HG03575 (cell line): ENCODE measurements at regions not wholly inside any gene's neighbourhood (a gene's known extent, or its start where the extent isn't known, plus 50 kb on each side); places are given as distances from the start of the nearest gene placed in this dataset.
"Not testable (repeated sequence)": the region's sequence is repeated elsewhere in the genome, so short reads cannot be mapped to it uniquely, and the experiment has no call there.

ENCODE experiments used
- ATAC-seq: cut with Tn5 transposase; IDR thresholded peaks from one replicate; pipeline ENCODE4 v1.9.1; 2021; ENCODE audit not compliant: unreplicated experiment, insufficient number of reproducible peaks, low FRiP score; ENCODE audit errors: extremely low read depth

GRCh38 chr5:118522626-118523025 is 465.7 kb downstream of the DTWD2 start:
- ATAC-seq, result no peak

DNA sequence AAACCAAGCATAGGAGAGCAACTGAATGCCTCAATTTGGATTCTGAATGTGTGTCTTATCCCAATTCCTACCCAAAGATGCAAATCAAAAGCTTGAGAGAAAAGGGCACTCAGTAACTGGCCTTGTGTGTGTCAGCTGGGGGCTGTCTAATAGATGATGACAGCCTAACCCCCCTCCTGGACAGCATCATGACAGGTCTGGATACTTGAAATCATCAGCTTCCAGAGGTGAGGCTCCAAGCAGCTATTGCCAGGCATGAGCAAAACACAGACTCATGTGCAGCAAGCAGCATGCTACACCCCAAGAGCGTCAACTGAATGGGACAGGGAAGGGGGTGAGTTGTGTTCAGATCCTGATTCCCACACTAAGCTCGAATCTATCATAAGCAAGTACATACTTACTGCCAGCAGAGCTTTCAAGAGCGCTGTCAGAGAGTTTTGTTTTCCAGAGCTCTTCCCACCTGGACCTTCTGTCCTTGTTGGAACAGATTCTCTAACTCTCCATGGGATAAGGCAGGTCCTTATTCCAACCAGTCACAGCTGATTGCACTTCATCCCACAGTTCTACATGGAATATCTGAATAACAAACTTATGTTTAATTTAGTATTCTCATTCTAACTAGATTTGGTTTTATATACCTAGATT is 467.5 kb downstream of the DTWD2 start:
- no peak for ATAC-seq

- no peak for ATAC-seq
These were observed 468.9 kb downstream of the DTWD2 start for GRCh38 chr5:118519466-118519865.

GRCh38 chr5:118518720-118519119 is 469.6 kb downstream of the DTWD2 start:
- ATAC-seq, result no peak

- ATAC-seq, result no peak
These were observed 476.5 kb downstream of the DTWD2 start for GRCh38 chr5:118511846-118512245.

GRCh38 chr5:118506217-118506852 is 482.0 kb downstream of the DTWD2 start:
- ATAC-seq, result peak; percentile 86

DNA sequence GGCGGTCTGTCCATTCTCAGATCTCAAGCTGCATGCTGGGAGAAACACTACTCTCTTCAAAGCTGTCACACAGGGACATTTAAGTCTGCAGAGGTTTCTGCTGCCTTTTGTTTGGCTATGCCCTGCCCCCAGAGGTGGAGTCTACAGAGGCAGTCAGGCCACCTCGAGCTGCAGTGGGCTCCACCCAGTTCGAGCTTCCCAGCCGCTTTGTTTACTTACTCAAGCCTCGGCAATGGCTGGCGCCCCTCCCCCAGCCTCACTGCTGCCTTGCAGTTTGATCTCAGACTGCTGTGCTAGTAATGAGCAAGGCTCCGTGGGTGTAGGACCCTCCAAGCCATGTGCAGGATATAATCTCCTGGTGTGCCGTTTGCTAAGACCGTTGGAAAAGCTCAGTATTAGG is 486.1 kb downstream of the DTWD2 start:
- ATAC-seq, result not testable (repeated sequence)

DNA sequence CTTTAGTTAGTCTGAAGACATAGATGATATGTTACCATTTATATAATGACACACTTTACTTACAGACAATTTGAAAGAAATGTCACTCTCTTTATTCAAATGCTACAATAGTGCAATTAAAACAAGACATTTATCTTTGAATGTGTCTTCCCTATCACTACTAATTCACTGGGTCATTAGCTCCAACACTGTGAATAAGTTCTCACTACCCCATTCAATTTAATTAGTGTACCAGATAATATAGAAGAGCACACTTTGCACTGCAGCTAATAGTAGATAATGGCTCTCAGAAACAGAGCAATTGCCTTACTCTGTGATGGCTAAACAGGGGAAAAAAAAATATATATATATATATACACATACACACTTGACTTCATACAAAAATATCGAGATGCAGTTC is 497.0 kb downstream of the DTWD2 start:
- no peak for ATAC-seq

- ATAC-seq, result no peak
These were observed 501.6 kb downstream of the DTWD2 start for GRCh38 chr5:118486647-118487225.

DNA sequence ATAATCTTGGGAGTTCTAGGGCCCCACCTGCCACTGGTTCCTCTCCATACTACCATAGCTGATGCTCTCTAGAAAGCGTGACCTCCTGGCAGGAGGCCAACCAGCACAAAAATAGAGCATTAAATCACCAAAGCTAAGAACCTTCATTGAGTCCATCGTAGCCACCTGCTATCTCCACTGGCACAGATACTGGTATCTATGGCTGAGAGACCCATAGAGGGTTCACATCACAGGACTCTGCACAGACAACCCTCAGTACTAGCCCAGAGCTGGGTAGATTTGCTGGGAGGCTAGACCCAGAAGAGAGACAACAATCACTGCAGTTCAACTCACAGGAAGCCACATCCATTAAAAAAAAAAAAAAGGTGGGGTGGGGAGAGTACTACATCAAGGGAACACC is 509.1 kb downstream of the DTWD2 start:
- no peak for ATAC-seq

DNA sequence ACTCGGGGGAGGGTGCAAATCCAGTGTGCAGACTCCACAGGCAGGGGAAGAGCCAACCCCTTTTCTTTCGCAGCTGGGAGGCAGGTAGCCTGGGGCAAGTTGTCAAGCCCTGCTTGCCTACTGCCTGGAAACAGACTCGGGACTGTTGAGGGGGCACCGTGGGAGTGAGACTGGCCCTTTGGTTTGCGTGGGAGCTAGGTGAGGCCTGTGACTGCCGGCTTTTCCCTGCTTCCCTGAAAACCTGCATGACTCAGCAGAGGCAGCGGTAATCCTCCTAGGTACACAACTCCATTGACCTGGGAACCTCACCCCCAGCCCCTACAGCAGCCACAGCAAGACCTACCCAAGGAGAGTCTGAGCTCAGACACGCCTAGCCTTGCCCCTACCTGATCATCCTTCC is 509.5 kb downstream of the DTWD2 start:
- ATAC-seq, result no peak

GRCh38 chr5:118468085-118468484 is 520.3 kb downstream of the DTWD2 start:
- no peak for ATAC-seq

- no peak for ATAC-seq
These were observed 521.2 kb downstream of the DTWD2 start for GRCh38 chr5:118467103-118467502.

DNA sequence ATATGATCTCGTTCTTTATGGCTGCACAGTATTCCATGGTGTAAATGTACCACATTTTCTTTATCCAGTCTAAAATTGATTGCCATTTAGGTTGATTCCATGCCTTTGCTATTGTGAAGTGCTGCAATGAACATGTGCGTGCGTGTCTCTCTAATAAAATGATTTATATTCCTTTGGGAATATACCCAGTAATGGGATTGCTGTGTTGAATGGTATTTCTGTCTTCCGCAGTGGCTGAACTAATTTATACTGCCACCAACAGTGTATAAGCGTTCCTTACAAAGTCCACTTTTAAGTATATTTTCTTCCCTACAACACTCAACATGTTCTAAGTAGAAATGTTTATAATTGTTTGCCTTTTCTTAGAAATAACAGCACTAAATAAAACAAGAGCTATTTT is 521.9 kb downstream of the DTWD2 start:
- no peak for ATAC-seq

DNA sequence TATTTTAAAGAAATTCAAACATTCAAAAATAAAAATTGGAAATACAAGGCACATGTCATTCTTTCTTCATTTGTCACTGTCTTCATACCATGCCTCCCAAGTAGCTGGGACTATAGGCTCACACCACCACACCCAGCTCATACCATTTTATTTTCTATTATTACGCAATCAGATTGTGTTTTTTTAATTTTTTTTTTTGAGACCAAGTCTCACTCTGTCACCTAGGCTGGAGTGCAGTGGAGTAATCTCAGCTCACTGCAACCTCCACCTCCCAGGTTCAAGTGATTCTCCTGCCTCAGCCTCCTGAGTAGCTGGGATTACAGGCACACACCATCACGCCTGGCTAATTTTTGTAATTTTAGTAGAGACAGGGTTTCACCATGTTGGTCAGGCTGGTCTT is 526.1 kb downstream of the DTWD2 start:
- not testable (repeated sequence) for ATAC-seq

GRCh38 chr5:118461436-118461835 is 526.9 kb downstream of the DTWD2 start:
- ATAC-seq, result no peak

DNA sequence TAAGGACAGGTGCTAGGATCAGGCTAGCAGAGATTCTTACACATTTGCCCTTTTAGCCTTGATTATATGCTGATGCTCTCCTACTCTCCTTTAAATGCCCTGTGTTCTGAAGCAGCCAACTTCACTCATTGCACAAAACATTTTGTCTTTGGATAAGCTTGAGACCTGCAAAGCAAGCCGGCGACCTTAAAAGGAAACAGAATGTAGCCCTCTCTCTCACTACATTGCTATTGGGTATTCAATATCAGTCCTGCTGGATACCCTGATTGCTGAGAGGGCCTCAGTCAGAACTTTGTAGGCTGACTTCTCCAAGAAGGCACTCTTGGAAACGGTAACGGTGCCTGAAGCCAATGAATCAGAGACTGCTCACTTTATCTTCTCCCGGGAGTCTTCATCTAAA is 528.9 kb downstream of the DTWD2 start:
- no peak for ATAC-seq

- no peak for ATAC-seq
These were observed 532.3 kb downstream of the DTWD2 start for GRCh38 chr5:118456085-118456484.

GRCh38 chr5:118451697-118452247 is 536.6 kb downstream of the DTWD2 start:
- no peak for ATAC-seq

DNA sequence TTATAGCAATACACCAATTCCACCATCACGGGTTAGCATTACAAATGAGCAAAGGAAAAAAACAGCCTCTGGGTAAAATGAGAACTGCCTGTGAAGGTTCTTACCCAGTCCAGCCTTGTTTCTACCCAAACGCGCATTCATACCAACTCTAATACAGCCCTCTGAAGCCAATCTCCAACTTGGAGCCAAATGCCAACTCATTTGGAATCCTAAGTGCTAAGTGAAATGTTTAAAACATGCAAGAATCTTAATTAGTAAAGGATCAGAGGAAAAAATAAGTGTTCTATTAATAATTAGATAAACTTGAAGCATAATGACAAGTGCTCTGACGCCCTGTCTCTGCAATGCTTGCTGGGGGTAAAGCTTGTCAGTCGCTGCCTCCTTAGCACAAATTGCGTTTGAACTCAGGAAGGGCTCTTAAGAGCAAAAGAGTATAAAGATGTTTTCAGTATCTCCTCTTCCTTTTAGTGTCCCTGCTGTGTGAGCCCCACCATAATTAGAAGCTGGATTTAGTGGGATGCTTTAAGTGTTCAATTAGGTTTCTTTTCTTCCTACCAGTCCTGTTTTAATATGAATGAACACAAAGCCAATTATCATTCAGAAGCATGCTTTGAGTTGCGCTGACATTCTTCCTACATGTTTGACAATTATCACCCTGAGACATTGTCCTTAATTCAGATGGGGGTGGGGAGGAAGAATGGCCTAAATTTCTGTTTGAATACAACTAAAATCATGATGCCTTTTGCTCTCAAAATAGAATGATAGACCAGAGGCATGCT is 537.6 kb downstream of the DTWD2 start:
- no peak for ATAC-seq
